Activated CD4-positive, alpha-beta T cell treated with anti-CD3 and anti-CD28 coated beads for 48 hours (primary cell): ENCODE measurements at regions not wholly inside any gene's neighbourhood (a gene's known extent, or its start where the extent isn't known, plus 50 kb on each side); places are given as distances from the start of the nearest gene placed in this dataset.
"Not testable (repeated sequence)": the region's sequence is repeated elsewhere in the genome, so short reads cannot be mapped to it uniquely, and the experiment has no call there.

Source experiments
- DNase-seq: peaks from one replicate; pipeline ENCODE4 v3.0.0-alpha.2; 2020

DNA sequence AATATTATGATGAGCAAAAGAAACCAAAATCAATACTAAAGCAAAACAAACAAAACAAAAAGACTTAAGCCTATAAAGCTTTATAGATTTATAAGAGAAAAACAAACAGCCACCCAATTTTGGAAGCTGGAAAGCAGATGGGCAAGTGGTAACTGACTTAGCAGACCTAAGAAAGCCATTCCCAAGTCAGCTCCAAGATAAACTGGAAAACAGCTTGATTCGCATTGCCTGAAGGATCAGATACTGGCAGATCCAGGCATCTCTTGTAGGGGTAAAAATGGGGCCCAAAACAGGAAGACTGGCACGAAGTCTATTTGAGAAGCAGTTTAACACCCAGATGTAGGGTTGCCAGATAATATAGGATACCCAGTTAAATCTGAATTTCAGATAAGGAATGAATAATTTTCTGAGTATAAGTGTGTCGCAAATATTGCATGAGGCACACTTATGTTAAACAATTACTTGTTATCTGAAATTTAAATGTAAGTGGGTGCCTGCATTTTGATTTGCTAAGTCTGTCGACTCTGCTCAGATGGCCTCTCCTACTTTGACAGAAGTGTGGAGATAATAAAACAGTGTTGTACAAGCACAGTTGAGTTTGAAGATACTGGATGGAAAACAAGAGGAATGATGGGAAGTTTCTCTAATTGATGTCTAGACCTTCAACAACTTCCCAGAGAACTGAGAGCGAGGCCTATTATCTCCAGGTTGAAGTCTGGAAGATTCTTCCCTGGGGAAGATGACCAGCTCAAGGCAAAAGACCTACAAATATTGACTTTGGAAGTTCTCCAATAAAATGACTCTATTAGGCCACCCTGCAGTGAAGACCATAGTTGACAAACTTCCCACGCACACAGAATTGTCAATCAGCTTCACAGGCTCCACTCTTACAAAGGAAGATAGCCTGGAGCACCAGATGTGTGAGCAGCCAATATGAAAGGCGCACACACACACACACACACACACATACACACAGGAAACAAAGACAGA, 113.4 kb downstream of the FAM50B start:
- no peak for DNase-seq

DNA sequence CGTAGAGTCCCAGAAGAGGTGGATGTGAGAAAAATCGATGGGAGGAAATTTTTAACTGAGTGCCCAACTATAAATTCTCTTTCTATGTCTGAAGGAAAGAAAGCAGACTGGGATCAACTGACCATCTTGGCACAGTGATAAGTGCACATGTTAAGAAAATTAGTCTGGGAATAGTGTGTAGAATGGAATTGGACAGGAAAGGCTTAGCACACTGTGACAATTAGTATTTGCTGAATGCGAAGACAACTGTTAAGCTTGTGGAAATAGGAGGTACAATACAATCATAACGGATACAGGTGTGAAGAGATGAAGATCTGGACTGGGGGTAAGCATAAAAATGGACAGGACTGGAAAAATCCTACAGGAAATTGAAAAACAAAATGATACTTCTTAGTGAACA, 114.3 kb downstream of the FAM50B start:
- DNase-seq, result no peak

DNA sequence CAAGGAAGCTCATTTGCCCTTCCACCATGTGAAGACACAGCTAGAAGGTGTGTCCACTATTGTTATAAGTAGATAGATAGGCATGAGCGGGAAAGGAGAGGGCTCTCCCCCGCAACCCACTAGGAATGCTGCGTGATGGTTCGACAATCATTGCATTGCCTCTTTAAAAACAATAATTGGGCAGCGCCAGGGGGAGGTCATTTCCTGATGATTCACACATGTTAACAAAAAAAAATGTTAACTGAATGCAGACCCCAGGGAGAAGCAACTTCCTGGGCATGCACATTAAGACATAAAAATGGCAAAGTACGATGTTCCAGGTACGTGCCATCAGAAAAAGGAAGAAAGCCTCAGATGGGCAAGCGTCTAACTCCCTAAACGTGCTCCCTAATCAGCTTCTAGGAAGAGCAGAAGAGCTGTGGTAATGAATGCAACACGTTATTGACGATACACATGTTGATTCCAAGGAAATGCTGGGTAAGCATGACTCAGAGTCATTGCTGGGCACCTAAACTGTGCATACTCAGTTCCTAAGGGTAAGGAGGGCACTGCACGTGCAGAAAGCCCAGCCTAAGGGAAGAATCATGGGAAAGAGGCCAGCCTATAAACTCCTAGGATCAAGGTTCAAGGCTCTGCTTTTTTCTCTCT, 113.7 kb downstream of the FAM217A start:
- no peak for DNase-seq

DNA sequence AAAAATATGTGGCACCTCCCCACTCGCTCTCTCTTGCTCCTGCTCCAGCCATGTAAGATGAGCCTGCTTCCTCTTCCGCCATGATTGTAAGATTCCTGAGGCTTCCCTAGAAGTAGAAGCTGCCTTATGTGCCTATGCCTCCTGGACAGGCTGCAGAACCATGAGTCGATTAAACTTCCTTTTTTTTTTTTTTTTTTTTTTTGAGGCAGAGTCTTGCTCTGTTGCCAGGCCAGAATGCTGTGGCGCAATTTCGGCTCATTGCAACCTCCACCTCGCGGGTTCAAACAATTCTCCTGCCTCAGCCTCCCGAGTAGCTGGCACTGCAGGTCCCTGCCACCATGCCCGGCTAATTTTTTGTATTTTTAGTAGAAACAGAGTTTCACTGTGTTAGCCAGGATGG, 112.5 kb downstream of the FAM217A start:
- no peak for DNase-seq

DNA sequence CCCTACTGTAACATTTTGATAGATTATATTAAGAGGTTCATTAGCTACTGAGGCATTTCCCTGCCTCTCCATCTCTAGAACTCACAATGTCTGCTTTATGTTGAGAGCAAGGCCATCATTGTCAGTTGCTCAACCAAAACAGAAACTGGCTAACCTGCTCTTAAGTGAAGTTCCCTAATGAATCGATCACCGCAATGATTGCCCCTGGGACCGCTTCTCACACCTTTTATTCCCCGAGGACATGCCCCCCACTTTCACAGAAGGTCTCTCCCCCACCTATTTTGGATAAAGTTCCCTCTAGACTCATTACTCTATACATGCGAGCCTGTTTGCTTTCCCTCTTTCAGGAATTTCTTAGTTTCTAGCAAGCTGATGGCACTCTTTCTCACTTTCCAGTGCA, 108.8 kb downstream of the FAM217A start:
- no peak for DNase-seq

DNA sequence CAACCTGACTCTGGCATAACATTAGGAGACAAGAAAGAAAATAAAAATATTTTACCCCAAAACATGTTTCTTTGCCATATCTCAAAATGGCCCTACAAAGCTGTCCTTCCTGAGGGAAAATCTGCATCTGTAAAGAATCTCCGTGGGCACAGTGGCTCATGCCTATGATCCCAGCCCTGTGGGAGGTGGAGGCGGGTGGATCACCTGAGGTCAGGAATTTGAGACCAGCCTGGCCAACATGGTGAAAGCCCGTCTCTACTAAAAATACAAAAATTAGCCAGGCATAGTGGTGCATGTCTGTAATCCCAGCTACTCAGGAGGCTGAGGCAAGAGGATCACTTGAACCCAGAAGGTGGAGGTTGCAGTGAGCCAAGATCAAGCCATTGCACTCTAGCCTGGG, 105.8 kb downstream of the FAM217A start:
- not testable (repeated sequence) for DNase-seq

DNA sequence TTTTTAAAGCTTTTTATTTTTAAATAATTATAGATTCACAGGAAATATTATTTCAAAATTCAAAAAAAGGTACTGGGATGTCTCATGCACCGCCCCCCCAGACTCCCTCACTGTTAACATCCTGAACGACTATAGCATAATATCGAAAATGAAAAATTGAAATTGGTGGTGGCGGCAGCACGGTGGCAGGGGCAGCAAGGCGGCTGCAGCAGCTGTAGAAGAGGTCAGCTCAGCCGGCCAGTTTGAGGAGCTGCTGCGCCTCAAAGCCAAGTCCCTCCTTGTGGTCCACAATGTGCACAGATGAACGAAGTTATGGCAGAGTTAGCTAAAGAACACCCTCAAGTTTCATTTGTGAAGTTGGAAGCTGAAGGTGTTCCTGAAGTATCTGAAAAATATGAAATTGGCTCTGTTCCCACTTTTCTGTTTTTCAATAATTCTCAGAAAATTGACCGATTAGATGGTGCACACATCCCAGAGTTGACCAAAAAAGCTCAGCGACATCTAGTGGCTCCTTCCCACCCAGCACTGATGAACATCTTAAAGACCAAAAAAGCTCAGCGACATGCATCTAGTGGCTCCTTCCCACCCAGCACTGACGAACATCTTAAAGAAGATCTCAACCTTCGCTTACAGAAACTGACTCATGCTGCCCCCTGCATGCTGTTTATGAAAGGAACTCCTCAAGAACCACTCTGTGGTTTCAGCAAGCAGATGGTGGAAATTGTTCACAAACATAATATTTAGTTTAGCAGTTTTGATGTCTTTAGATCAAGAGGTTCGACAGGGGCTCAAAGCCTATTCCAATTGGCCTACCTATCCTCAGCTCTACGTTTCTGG, 100.8 kb downstream of the FAM217A start:
- peak; percentile 51 for DNase-seq

DNA sequence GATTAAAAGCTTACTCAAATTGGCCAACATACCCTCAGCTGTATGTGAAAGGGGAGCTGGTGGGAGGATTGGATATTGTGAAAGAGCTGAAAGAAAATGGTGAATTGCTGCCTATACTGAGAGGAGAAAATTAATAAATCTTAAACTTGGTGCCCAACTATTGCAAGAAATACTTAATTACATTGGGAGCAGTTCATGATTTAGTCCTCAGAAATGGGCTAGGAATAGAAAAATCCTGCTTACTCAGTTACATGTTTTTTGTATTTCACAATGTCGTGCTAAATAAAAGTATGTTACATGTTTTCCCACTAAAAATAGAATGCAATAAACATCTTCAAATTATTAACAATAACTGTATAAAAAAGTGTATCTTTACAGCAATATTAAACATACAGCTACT, 100.0 kb downstream of the FAM217A start:
- not testable (repeated sequence) for DNase-seq

DNA sequence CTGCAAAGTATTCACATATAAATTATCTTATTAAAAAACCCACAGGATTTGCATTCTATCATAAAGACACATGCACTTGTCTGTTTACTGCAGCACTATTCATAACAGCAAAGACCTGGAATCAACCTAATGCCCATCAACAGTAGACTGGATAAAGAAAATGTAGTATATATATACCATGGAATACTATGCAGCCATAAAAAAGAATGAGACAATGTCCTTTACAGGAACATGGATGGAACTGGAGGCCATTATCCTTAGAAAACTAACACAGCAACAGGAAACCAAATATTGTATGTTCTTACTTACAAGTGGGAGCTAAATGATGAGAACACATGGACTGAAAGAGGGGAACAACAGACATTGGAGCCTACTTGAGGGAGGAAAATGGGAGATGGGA, 97.0 kb downstream of the FAM217A start:
- no peak for DNase-seq

DNA sequence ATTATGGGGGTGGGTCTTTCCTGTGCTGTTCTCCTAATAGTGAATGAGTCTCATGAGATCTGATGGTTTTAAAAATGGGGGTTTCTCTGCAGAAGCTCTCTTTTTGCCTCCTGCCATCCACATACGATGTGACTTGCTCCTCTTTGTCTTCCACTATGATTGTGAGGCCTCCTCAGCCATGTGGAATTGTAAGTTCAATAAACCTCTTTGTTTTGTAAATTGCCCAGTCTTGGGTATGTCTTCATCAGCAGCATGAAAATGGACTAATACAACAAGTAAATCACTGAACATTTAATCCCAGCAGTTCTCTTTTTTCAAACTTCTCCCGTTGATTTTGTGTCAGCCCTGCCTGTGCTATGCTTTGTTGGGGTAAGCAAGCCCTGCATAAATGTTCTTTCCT, 95.2 kb downstream of the FAM217A start:
- DNase-seq, result no peak

DNA sequence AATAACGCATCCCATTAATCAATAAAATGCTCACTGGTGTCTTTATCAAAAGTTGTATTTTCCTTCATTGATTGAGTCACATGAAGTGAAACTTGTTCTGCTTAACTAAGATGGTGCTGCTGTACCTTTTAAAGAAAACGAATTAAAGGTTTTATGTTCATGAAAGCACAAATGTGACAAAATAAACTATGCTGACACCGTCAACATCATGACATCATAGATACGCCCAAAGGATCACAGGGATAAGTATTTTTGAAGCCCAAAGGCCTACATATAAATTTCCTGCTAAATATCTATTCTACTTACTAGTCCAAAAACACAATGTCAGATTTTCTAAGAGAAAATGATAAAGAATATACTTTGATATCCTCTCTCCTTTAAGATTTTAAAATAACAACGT, 94.4 kb downstream of the FAM217A start:
- DNase-seq, result no peak

DNA sequence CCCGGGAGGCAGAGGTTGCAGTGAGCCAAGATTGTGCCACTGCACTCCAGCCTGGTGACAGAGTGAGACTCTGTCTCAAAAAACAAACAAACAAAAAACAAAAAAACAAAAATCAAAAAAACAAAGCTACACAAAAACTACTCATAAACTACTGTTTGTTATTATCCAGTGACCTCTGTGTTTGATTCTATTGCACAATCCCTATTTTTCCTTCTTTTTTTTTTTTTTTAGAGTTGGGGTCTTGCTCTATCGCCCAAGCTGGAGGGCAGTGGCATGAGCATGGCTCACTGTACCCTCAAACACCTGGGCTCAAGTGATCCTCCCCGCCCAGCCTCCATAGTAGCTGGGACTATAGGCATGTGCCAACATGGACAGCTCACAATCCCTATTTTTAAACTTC, 92.7 kb downstream of the FAM217A start:
- no peak for DNase-seq

DNA sequence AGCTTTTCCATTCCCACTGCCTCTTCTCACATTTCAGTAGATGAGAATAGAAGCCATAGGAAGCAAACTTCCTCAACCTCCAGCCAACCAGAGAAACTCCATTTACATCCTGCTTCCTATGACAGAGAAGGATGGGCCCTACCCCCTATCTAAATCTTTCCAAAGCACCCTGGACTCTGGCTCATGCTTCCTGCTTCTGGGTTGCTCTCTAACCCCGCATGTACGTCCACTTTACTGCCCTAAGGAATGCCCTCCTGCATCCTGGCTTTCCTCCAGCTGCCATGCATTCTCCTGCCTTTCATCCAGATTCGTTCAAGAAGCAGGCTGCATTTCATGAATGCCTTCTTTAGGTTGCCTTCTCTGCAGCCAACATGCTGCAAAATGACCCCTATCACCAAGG, 91.9 kb downstream of the FAM217A start:
- no peak for DNase-seq

DNA sequence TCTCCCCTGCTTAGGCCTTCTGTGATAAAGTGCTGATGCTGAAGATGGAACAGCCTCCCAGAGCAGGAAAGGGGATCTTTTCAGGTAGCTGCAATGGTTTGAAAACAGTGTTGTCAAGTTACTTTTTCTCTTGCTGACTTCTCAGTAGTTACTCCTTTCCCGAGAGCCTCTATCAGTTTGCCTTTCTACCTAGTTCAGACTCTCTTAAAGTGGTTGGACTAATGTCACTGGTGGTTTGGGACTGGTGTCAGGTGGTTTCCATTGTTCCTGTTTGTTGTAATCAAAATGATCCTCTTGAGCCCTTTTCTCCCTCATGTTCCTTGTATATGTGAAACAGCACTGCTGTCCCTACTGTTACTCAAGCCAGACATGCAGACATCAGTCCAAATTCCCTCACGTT, 91.4 kb downstream of the FAM217A start:
- no peak for DNase-seq

DNA sequence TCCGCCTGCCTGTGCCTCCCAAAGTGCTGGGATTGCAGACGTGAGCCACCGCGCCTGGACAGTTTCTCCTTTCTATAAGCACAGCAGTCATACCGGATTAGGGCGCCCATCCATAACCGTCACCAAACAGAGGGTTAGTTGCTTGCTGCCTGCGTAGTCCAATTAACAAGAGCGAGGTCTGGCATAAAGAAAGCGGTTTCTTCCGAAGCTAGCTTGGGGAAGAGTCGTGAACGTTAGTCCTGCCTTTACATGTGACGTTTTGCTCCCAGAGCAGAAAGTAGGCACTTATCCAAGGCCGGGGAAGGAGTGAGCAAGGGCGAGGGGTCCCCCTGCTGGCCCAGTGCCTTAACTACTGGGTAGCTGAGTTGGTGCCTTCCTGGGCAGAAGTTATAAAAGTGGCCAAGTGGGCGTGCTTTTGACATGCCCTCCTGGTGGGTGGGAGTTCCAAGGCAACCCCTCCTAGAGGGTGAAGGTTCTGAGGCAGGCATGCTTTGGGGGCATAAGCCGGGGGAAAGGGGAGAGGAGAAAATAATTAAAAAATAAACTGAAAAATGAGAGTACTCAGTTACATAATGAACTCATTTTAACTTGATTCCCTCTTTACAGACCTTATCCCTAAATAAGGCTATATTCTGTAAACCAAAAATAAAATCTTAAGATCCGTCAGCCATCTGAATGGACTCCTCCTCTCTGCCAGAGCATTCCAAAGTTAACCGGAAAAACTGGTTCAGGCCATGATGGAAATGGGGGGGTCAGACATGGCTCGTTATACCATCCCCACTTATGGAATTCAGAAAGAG, 88.0 kb downstream of the FAM217A start:
- DNase-seq, result peak; percentile 85

DNA sequence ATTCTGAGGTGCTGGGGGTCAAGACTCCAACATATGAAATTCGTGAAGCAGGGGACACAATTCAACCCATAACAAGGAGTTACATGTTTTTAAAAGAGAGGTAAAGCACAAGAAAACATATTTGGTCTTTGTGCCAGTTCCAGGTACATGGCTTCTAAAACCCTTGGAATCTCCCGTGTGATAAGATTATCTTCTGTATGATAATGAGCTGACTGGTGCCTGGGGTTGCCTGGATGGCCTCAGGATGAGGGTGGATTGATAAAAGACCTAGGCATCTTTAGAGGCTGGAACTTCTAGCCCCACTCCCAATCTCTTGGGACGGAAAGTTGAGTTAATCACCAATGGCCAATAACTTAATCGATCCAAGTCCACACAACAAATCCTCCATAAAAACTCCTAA, 87.0 kb downstream of the FAM217A start:
- no peak for DNase-seq

DNA sequence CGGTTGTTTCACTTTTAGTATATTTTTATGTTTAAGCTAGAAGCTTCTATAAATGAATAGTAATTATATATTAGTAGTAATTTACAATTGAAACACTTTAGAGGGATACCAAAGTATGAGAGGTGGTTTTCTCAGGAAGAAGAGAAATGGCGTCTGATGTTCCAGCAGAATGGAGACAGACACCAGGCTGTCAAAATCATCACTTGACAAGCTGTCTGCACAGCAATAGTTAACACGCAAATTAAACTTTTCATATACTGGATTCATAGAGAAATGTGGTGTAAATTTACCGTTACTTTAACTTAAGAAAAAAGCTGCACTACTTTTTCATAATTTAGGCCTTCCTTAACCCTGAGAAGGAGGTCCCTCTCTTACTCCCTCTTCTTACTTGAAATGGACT, 82.6 kb downstream of the FAM217A start:
- DNase-seq, result no peak

DNA sequence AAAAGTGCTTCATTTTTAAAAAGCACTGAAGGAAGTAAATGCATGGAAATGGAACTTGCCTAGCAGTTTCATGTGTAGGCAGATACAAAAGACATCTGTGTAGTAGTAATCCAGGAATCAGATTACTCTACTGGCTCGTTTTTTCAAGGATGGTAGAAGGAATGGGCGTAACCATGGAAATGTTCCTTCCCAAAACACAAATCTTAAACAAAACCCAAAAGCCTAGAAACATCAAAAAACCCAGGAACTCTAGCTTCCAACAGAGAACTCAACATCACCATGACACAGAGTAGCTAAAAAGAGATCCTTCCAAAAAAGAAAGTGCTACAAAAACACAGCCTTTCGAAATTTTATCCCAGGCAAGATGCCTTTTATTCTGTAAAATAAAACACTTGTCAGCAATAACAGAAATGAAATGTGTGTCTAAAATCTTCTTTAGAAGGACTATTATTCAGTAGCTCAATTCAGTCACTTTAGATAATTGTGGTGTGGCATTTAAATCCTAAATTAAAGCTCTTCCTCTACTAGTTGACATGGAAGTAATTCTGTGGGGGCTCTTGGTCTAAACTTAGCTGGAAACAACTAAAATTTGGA, 81.7 kb downstream of the FAM217A start:
- no peak for DNase-seq

DNA sequence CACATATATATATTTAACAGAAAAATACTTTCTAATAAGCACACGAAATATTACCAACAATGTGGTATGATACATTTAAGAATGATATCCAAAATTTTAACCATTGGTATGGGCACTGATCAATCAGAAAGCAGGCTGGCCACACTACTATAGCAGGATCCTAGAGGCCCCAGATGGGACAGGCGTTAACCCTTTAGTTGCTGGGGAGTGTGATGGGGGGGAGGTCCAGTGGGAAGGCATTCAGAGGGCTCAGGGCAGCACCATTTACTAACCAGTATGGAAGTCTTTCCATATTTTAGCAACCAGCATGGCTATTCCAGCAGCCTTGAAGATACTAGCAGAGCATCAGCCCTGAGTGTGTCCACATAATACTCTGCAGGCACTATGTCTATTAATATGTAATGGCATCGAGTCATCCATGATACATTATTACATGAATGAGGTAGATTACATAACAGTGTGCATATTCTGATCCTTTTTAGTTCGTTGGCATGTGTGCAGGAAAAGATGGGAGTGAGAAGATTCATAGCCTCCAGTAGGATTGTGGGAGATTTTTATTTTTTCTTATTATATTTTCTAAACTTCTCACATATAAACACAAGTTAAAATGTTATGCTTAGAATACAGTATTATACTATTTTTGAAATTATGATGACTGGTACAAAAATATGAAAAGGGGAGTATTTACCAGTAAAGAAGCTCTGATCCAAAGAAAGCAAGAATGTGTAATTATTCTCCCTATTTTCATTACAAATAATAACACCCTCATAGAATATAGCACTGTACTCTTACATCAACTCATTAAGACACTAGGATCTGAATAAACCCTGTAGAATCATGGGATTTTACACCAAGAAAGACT, 78.9 kb downstream of the FAM217A start:
- no peak for DNase-seq

DNA sequence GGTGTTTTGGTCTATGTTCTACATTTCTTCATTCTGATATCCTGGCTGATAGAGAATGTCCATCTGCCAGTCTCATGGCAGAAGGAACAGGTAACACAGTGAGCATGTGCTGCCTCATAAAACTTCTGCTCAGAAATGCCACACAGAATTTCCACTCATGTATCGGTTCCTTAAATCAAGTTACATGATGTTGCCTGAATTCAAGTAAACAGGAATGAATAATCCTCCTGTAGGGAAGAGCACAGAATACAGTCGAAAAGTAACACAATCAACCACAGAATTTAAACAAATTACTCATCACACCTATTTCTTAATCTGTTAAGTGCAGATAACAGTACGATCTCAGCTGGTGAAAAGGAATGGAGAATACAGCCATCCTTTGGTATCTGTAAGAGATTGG, 74.7 kb downstream of the FAM217A start:
- DNase-seq, result no peak
